Psoas muscle (tissue), 7 donors: ENCODE measurements at regions not wholly inside any gene's neighbourhood (a gene's known extent, or its start where the extent isn't known, plus 50 kb on each side); places are given as distances from the start of the nearest gene placed in this dataset.
"Not testable (repeated sequence)": the region's sequence is repeated elsewhere in the genome, so short reads cannot be mapped to it uniquely, and the experiment has no call there.

ENCODE experiments used
- ATAC-seq, 4 donors: fragments of 200-7000 bp; cut with Tn5 transposase; one replicate each; pipeline ENCODE4 v1.9.1; 2020; ENCODE audit warnings: moderate library complexity in 3 of 4, mild to moderate bottlenecking in 2 of 4
- DNase-seq, 2 donors: peaks; one replicate each; pipeline ENCODE4 v3.0.0-alpha.2; 2020
- H3K27ac ChIP-seq: fragments of 200-600 bp; one replicate; pipeline ENCODE4 v1.8.0; 2022
- H3K27me3 ChIP-seq, 3 donors: fragments of 200-600 bp in 1 of 3; one replicate each; pipeline versions ENCODE4 v1.6.1 to v1.8.0; 2013 to 2022; ENCODE audit warnings: low read length in 2 of 3, mild to moderate bottlenecking in 2 of 3, moderate library complexity in 1 of 3; ENCODE audit not compliant: insufficient read depth in 3 of 3
- H3K36me3 ChIP-seq, 2 donors: fragments of 200-600 bp in 1 of 2; one replicate each; pipeline versions ENCODE4 v1.6.1 to v1.8.0; 2013 to 2022; ENCODE audit warnings: low read depth in 1 of 2, mild to moderate bottlenecking in 1 of 2, moderate library complexity in 1 of 2; ENCODE audit not compliant: insufficient read depth in 1 of 2
- H3K4me1 ChIP-seq: fragments of 200-600 bp; one replicate; pipeline ENCODE4 v1.8.0; 2022
- H3K4me3 ChIP-seq: fragments of 200-600 bp; one replicate; pipeline ENCODE4 v1.8.0; 2022; ENCODE audit warnings: mild to moderate bottlenecking
- H3K9me3 ChIP-seq: fragments of 200-600 bp; one replicate; pipeline ENCODE4 v1.8.0; 2022
- WGBS, 3 donors: extraction: QIAGEN DNeasy Blood & Tissue Kit; methylation state at CpG; one replicate each; pipeline versions ENCODE4 v1.1.6 to v1.1.7; 2013; 5-methylcytosine and 5-hydroxymethylcytosine counted together
- intact Hi-C, 2 donors: fragments of 100-400 bp; cut with DNase I; formaldehyde crosslinking; loops; one replicate each; pipeline versions ENCODE4 v1.11.0 to v1.14.2; 2022
- donor health status: healthy with polysubstance abuse.
- donor health status: DM: no; HTN: no; CAD: no; lungs with moderate emphysema.
- donor health status: Bipolar disorder and iron deficiency.
- donor health status: healthy.
- donor health status: DM: yes; HTN: yes; CAD: no.
- donor health status: DM: no; HTN: no; CAD: no.
- donor health status: DM: yes; HTN: yes; CAD: no.

DNA sequence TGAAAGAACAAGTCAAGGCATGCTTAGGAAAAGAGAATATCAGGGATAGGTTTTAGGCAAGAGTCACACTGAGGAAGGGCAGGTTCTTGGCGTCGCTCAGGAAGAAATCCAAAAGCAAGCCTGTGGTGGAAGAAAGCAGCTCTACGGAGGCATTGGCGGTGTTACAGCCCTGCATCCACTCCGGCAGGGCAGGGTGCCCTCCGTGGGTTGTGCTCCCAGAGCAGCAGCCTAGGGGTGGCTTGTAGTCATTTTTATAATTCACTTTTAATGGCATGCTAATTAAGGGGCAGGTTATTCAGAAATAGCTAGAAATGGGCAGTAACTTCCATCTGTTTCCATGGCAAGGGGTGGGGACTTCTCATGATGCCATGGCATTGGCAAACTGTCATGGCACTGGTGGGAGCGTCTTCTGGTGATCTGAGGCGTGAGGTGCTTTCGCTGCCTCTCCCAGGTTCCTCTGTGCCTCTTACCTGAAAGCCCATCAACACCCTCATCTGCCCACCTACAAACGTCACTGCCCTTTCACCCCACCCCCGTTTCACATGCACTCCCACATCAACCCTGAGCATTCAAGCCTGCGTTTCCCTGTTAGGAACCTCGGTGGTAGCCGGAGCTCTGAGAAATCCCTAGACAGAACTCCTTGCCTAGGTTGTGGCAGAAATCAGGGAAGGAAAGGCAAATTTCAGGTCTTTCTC lies 1763.8 kb upstream of the TPTE start:
- intact Hi-C loops, ATAC-seq, H3K36me3 ChIP-seq, H3K9me3 ChIP-seq, H3K27me3 ChIP-seq, H3K27ac ChIP-seq, DNase-seq, H3K4me3 ChIP-seq, H3K4me1 ChIP-seq: not testable (repeated sequence)
- 62 to 64% (median 62%) methylated on average over 14 of the region's 14 CpGs for WGBS, 3 donors

DNA sequence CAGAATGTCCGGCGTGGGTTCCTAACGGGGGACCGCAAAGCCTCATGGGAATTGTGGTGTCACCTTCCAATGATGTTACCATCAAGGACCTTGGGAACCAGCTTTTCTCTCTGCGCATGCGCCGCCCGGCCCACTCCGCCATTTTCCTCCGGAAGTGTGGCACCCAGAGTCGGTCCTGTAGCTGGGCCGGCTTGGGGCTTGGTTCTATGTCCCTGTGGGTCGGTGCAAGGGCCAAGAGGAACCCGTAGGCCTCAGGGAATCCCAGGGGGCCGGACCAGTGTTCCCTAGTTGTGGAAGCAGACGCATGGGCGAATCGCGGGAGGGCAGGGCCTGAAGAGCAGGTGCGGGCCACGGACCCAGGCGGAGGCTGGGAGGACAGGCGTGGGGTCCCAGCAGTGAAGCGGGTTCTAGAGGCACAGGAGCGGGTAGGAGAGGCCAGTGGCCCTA lies 1762.4 kb upstream of the TPTE start:
- ATAC-seq, H3K4me3 ChIP-seq, H3K9me3 ChIP-seq, H3K36me3 ChIP-seq, H3K27ac ChIP-seq, H3K4me1 ChIP-seq, H3K27me3 ChIP-seq, intact Hi-C loops: not testable (repeated sequence)
- peak in 1 of 2 donors; percentile 50 for DNase-seq
- 79 to 85% (median 83%) methylated on average over 25 of the region's 25 CpGs for WGBS, 3 donors

DNA sequence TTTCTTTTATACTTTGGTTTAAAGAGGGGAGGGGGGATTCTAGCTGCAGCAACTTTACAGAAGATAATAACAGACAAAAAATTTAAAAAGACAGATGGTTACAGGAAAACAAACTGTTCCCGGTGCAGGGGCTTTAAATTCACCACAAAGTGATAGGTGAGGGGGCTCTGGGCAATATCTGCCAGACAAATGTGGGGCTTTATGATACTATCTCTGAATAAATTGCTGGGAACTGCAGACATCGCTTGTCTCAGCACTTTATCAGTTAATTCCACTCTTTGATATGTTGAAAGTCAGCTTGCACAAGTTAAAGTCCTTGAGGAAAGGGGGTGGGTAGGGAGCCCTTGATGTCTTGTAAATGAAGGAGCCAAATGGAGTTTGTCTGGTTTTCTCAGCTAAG lies 1759.1 kb upstream of the TPTE start:
- intact Hi-C loops, ATAC-seq, H3K27me3 ChIP-seq, H3K9me3 ChIP-seq, H3K27ac ChIP-seq, DNase-seq, H3K4me1 ChIP-seq, H3K36me3 ChIP-seq, H3K4me3 ChIP-seq: not testable (repeated sequence)
- 15 to 17% (median 15%) methylated on average over 2 of the region's 2 CpGs for WGBS, 3 donors

DNA sequence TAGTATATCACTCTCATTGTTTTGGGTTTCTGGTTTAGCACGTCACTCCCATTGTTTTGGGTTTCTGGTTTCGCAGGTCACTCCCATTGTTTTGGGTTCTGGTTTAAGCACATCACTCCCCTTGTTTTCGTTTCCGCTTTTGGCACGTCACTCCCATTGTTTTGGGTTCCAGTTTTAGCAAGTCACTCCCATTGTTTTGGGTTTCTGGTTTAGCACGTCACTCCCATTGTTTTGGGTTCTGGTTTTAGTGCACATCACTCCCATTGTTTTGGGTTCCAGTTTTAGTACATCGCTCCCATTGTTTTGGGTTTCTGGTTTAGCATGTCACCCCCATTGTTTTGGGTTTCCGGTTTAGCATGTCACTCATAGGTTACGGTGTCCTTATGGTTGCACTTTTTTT lies 1757.0 kb upstream of the TPTE start:
- H3K27ac ChIP-seq, H3K36me3 ChIP-seq, DNase-seq, H3K27me3 ChIP-seq, ATAC-seq, intact Hi-C loops, H3K4me3 ChIP-seq, H3K9me3 ChIP-seq, H3K4me1 ChIP-seq: not testable (repeated sequence)
- WGBS, 3 donors, result 66 to 72% (median 69%) methylated on average over 9 of the region's 9 CpGs

DNA sequence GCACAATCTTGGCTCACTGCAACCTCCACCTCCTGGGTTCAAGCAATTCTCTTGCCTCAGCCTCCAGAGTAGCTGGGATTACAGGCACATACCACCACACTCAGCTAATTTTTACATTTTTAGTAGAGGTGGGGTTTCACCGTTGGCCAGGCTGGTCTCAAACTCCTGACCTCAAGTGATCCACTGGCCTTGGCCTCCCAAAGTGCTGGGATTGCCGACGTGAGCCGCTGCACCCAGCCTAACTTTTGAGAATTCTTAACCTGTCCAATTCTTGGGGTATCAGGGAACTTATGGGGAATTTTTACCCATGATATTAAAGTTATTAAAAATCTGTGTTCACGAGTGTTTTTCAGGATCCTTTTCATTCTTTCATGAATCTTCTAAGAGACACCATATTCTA lies 1755.2 kb upstream of the TPTE start:
- ATAC-seq, H3K4me1 ChIP-seq, DNase-seq, H3K36me3 ChIP-seq, H3K9me3 ChIP-seq, H3K27ac ChIP-seq, H3K27me3 ChIP-seq, intact Hi-C loops, H3K4me3 ChIP-seq: not testable (repeated sequence)
- 36 to 57% (median 48%) methylated on average over 5 of the region's 5 CpGs for WGBS, 3 donors

DNA sequence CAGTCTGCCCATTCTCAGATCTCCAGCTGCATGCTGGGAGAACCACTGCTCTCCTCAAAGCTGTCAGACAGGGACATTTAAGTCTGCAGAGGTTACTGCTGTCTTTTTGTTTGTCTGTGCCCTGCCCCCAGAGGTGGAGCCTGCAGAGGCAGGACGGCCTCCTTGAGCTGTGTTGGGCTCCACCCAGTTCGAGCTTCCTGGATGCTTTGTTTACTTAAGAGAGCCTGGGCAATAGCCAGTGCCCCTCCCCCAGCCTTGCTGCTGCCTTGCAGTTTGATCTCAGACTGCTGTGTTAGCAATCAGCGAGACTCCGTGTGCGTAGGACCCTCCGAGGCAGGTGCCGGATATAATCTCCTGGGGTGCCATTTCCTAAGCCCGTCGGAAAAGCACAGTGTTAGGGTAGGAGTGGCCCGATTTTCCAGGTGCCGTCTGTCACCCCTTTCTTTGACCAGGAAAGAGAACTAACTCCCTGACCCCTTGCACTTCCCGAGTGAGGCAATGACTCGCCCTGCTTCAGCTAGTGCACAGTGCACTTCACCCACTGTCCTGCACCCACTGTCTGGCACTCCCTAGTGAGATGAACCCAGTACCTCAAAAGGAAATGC lies 1748.4 kb upstream of the TPTE start:
- H3K36me3 ChIP-seq, DNase-seq, H3K4me3 ChIP-seq, ATAC-seq, intact Hi-C loops, H3K27me3 ChIP-seq, H3K4me1 ChIP-seq, H3K27ac ChIP-seq, H3K9me3 ChIP-seq: not testable (repeated sequence)
- WGBS, 3 donors, result 63 to 76% (median 67%) methylated on average over 13 of the region's 13 CpGs

DNA sequence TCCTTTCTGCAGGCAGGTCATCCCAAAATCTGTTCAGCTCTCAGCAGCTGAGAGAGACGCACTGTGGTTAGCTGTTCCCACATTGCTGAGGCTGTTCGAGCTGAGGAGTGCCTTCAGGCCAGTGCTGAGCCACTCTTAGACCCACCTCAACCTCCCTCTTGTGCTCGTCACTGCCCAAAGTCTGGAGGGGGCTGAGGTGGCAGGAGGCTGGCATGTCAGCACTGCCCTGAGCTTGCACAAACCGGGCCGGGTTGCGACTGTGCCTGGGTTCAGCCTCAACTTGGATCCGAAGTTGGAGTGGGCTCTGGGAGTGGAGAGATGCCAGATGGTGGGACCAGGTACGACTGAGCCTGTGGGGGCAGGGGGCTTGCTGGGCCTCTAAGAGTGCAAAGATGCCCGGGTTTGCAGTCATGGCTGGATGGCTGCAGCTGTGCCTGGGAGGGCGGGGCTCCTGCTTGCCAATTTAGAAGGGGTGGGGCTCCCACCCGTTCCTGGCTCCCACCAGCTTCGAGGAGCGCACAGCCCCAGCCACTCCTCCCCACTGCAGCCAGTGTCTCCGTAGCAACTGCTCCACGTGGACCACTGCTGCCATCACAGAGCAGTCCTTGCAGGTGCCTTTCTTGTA lies 1745.7 kb upstream of the TPTE start:
- H3K4me3 ChIP-seq, intact Hi-C loops, H3K27ac ChIP-seq, H3K4me1 ChIP-seq, H3K36me3 ChIP-seq, DNase-seq, ATAC-seq, H3K9me3 ChIP-seq, H3K27me3 ChIP-seq: not testable (repeated sequence)
- whole genome bisulfite sequencing, 3 donors, result 54 to 63% (median 61%) methylated on average over 10 to 13 of the region's 15 CpGs

DNA sequence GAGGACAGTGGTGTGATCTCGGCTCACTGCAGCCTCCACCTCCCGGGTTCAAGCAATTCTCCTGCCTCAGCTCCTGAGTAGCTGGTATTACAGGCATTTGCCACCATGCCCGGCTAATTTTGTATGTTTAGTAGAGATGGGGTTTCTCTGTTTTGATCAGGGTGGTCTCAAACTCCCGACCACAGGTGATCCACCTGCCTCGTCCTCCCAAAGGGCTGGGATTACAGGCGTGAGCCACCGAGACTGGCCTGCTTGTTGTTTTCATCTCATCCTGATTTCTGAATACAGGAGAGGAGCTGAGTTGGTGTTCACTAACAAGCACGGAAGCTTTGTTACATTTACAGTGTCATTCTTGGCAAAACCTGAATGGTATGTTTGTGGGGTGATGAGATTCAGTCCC lies 1744.1 kb upstream of the TPTE start:
- ATAC-seq, DNase-seq, H3K27ac ChIP-seq, H3K9me3 ChIP-seq, H3K27me3 ChIP-seq, H3K4me3 ChIP-seq, H3K4me1 ChIP-seq, intact Hi-C loops, H3K36me3 ChIP-seq: not testable (repeated sequence)
- WGBS, 3 donors, result 60 to 70% (median 62%) methylated on average over 7 to 8 of the region's 8 CpGs

DNA sequence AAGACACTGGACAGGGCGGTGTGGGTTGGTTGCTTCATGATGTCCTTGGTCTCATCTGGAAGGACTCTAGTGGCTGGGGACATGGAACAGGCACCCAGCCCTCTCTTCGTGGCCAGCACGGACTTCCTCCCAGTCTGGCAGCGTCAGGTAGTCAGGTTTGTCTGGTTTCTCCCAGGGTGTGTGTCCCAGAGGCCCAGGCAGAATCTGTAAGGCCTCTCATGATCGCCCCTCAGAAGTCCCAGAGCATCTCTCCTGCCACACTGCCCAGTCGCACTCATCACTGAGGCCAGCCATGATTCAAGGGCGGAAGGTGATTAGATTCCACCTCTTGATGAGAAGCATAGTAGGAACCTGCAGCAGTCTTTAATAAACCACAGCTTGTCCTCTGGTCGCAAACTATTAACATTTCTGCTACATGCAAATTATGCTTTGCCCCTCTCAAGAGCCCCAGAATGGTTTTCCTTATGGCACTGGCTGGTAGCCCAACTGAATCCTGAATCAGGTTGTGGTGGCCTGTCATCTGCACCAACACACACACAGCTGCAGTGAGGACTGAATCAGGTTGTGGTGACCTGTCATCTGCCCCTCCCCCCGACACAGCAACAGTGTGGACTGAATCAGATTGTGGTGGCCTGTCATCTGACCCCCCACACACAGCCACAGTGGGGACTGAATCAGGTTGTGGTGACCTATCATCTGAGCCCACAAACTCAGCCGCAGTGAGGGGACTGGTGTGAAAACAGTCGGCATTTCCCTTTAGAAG lies 1742.9 kb upstream of the TPTE start:
- H3K36me3 ChIP-seq, H3K4me1 ChIP-seq, ATAC-seq, H3K27ac ChIP-seq, DNase-seq, intact Hi-C loops, H3K9me3 ChIP-seq, H3K4me3 ChIP-seq, H3K27me3 ChIP-seq: not testable (repeated sequence)
- WGBS, 3 donors, result 48 to 62% (median 49%) methylated on average over 9 to 11 of the region's 11 CpGs

DNA sequence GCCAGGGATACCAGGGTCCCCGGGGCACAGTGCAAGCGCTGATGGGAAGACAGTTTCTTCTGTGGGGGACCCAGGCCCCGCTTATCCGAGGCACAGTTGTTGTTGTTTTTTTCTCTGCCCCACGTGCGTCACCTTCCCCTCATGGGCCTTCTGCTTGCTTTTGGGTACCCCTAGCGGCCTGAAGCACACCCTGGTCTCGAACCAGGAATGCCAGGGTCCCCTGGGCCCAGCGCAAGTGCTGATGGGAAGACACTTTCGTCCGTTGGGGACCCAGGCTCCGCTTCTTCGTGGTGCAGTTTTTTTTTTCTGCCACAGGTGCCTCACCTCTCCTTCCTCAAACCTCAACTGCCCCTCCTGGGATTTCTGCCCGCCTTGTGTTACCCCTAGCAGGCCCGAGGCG lies 1708.5 kb upstream of the TPTE start:
- intact Hi-C loops, H3K4me1 ChIP-seq, H3K4me3 ChIP-seq, H3K27ac ChIP-seq, DNase-seq, H3K36me3 ChIP-seq, ATAC-seq, H3K9me3 ChIP-seq, H3K27me3 ChIP-seq: not testable (repeated sequence)
- 59 to 71% (median 63%) methylated on average over 6 to 14 of the region's 16 CpGs for WGBS, 3 donors

DNA sequence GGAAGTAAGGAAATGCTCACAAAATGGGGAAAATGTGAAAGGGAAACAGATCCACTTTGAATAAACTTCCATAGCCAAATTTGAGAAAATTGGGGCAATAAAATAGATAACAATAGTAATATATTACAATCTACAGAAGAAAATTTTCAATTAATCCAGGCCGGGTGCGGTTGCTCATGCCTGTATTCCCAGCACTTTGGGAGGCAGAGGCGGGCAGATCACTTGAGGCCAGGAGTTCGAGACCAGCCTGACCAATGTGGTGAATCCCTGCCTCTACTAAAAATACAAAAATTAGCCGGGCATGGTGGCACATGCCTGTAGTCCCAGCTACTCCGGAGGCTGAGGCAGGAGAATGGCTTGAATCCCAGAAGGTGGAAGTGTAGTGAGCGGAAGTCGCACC lies 1687.1 kb upstream of the TPTE start:
- H3K4me1 ChIP-seq, ATAC-seq, H3K9me3 ChIP-seq, H3K27ac ChIP-seq, H3K36me3 ChIP-seq, H3K27me3 ChIP-seq, H3K4me3 ChIP-seq, intact Hi-C loops: not testable (repeated sequence)
- peak in 1 of 2 donors; percentile 42 for DNase-seq
- WGBS, 3 donors, result 66 to 78% (median 67%) methylated on average over 8 of the region's 8 CpGs
